ENCODE measurements at regions not wholly inside any gene's neighbourhood (a gene's known extent, or its start where the extent isn't known, plus 50 kb on each side); places are given as distances from the start of the nearest gene placed in this dataset.

- Histone ChIP-seq H3K4me3 (peak overlapping the region in 1 of 12 donors; percentile 33), H3K4me1 (peaks cover 34 to 100% (median 89%) of the 10 kb centered on the region in 12 donors)
- intact Hi-C loops (cut with DNase I): no loop called here
These were observed 113.6 kb upstream of the IPO9 start for GRCh38 chr1:201715351-201715750.

GRCh38 chr1:201715801-201716741 is 112.9 kb upstream of the IPO9 start:
- intact Hi-C loops (cut with DNase I): no loop called here
- Histone ChIP-seq H3K36me3 (peaks cover 0 to 31% (median 8%) of the 10 kb centered on the region in 9 donors), H3K4me3 (peak overlapping the region in 1 of 12 donors; percentile 33), H3K27me3 (no peaks in the 10 kb centered on the region), H3K4me1 (peaks cover 32 to 100% (median 90%) of the 10 kb centered on the region in 12 donors), H3K9me3 (no peaks in the 10 kb centered on the region), H3K27ac (peak overlapping the region; percentile 72 to 98 (median 93))
- WGBS, 4 donors: 78 to 80% (median 79%) methylated on average over 11 of the region's 11 CpGs
- no peak for ATAC-seq
- DNase-seq: peak in 2 of 5 donors; percentile 53
- no peak for TF ChIP-seq CTCF (IDR thresholded peaks at IDR 0.05)
- TF ChIP-seq POLR2A (IDR thresholded peaks at IDR 0.05): no peak

More at GRCh38 chr1:201715351-201715750, 113.6 kb upstream of the IPO9 start:
- TF ChIP-seq POLR2A (IDR thresholded peaks at IDR 0.05) (no peak), CTCF (IDR thresholded peaks at IDR 0.05) (no peak)
- WGBS, 4 donors: 75 to 82% (median 80%) methylated on average over 6 of the region's 6 CpGs
- Histone ChIP-seq H3K27ac (peak overlapping the region; percentile 72 to 98 (median 93)), H3K27me3 (no peaks in the 10 kb centered on the region), H3K9me3 (no peaks in the 10 kb centered on the region), H3K36me3 (peaks cover 0 to 31% (median 8%) of the 10 kb centered on the region in 9 donors)
- no peak for ATAC-seq
- peak in 2 of 5 donors; percentile 26 for DNase-seq

GRCh38 chr1:201716742-201717135 is 112.2 kb upstream of the IPO9 start:
- TF ChIP-seq CTCF (IDR thresholded peaks at IDR 0.05) (no peak), POLR2A (IDR thresholded peaks at IDR 0.05) (no peak)
- ATAC-seq (no peak), DNase-seq (no peak)
- WGBS, 4 donors: 85 to 97% (median 96%) methylated on average over 7 of the region's 7 CpGs
- peak overlapping the region in 7 of 12 donors; percentile 86 to 98 (median 93) for H3K27ac ChIP-seq
- no peaks in the 10 kb centered on the region for H3K9me3 ChIP-seq
- H3K27me3 ChIP-seq: no peaks in the 10 kb centered on the region
- H3K4me1 ChIP-seq: peaks cover 28 to 100% (median 91%) of the 10 kb centered on the region in 12 donors
- peaks cover 0 to 31% (median 8%) of the 10 kb centered on the region in 9 donors for H3K36me3 ChIP-seq
- H3K4me3 ChIP-seq: no peak overlapping the region
- intact Hi-C loops (cut with DNase I): no loop called here

GRCh38 chr1:201717286-201717685 is 111.7 kb upstream of the IPO9 start:
- intact Hi-C loops (cut with DNase I): no loop called here
- H3K4me1 ChIP-seq: peaks cover 25 to 100% (median 91%) of the 10 kb centered on the region in 12 donors
- no peak for ATAC-seq

More at GRCh38 chr1:201717286-201717685, 111.7 kb upstream of the IPO9 start:
- Histone ChIP-seq H3K9me3 (no peaks in the 10 kb centered on the region), H3K27ac (peak overlapping the region in 6 of 12 donors; percentile 20 to 93 (median 90)), H3K27me3 (no peaks in the 10 kb centered on the region), H3K36me3 (peaks cover 0 to 31% (median 8%) of the 10 kb centered on the region in 9 donors), H3K4me3 (no peak overlapping the region)
- DNase-seq: peak in 2 of 5 donors; percentile 7 to 17
- WGBS, 4 donors: 92 to 100% (median 97%) methylated on average over 3 of the region's 3 CpGs
- TF ChIP-seq CTCF (IDR thresholded peaks at IDR 0.05) (no peak), POLR2A (IDR thresholded peaks at IDR 0.05) (no peak)
